ENCODE measurements at regions not wholly inside any gene's neighbourhood (a gene's known extent, or its start where the extent isn't known, plus 50 kb on each side); places are given as distances from the start of the nearest gene placed in this dataset.

DNA sequence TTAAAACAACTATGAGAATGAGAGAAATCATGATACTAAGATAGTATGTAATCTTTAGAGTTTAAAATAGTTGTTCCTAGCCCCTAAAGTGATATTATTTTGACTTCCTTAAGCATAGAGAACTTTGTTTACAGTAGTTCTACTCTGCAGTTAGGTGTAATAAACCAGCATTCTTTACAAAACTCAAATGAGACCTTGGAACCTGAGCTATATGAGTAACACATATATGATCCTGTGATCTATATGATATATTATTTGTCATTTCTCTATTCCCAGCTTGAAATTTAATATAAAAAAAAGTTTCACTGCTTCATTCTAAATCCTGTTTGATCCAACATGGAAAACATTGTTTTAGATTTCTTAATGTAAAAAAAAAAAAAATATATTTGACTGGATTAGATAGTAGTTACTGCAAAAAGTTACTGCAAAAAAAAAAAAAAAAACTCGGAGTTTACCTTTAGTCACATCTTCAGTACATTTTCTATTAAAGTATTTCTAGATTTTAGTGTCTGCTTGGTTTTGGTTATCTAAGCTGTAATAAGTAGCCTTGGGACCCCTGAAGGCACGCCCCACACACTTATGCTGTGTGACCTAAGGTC, 463.8 kb downstream of the USP25 start:
- TF ChIP-seq, protein P1, sequence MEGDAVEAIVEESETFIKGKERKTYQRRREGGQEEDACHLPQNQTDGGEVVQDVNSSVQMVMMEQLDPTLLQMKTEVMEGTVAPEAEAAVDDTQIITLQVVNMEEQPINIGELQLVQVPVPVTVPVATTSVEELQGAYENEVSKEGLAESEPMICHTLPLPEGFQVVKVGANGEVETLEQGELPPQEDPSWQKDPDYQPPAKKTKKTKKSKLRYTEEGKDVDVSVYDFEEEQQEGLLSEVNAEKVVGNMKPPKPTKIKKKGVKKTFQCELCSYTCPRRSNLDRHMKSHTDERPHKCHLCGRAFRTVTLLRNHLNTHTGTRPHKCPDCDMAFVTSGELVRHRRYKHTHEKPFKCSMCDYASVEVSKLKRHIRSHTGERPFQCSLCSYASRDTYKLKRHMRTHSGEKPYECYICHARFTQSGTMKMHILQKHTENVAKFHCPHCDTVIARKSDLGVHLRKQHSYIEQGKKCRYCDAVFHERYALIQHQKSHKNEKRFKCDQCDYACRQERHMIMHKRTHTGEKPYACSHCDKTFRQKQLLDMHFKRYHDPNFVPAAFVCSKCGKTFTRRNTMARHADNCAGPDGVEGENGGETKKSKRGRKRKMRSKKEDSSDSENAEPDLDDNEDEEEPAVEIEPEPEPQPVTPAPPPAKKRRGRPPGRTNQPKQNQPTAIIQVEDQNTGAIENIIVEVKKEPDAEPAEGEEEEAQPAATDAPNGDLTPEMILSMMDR (IDR thresholded peaks at IDR 0.05), result no peak
- no peak for TF ChIP-seq POLR2A (IDR thresholded peaks at IDR 0.05)
